Activated CD4-positive, alpha-beta memory T cell treated with anti-CD3 and anti-CD28 coated beads for 36 hours (primary cell): ENCODE measurements at regions not wholly inside any gene's neighbourhood (a gene's known extent, or its start where the extent isn't known, plus 50 kb on each side); places are given as distances from the start of the nearest gene placed in this dataset.
"Not testable (repeated sequence)": the region's sequence is repeated elsewhere in the genome, so short reads cannot be mapped to it uniquely, and the experiment has no call there.

Source experiments
- CTCF ChIA-PET: fragments of 350-600 bp; sonication (Branson Sonifier 250); formaldehyde crosslinking; loops from one replicate; lab custom pipeline; 2021; ENCODE audit warnings: antibody characterized with exemption, inconsistent platforms; lab: Charles Lee
- POLR2A ChIA-PET: fragments of 350-600 bp; sonication (Branson Sonifier 250); formaldehyde crosslinking; loops from one replicate; lab custom pipeline; 2021; ENCODE audit warnings: antibody characterized with exemption; lab: Charles Lee
- DNase-seq: peaks from one replicate; pipeline ENCODE4 v3.0.0-alpha.2; 2020
- H3K27ac Mint-ChIP-seq: one replicate; pipeline ENCODE4 v1.8.0; 2021; ENCODE audit warnings: mixed read lengths
- H3K27me3 Mint-ChIP-seq: one replicate; pipeline ENCODE4 v1.8.0; 2021; ENCODE audit warnings: mixed read lengths
- H3K36me3 Mint-ChIP-seq: one replicate; pipeline ENCODE4 v1.8.0; 2021; ENCODE audit warnings: mixed read lengths
- H3K4me1 Mint-ChIP-seq: one replicate; pipeline ENCODE4 v1.8.0; 2021; ENCODE audit warnings: low read depth, mixed read lengths
- H3K4me3 Mint-ChIP-seq: one replicate; pipeline ENCODE4 v1.8.0; 2021; ENCODE audit warnings: mild to moderate bottlenecking, mixed read lengths
- H3K9me3 Mint-ChIP-seq: one replicate; pipeline ENCODE4 v1.8.0; 2021; ENCODE audit warnings: mixed read lengths
- intact Hi-C: fragments of 100-400 bp; cut with micrococcal nuclease; formaldehyde crosslinking; loops from one replicate; pipeline ENCODE4 v1.15.1; 2023

GRCh38 chr5:52255308-52255707 lies 532.4 kb upstream of the ITGA1 start:
- Mint-ChIP-seq H3K36me3 (no peaks in the 10 kb centered on the region), H3K27ac (no peak overlapping the region), H3K27me3 (no peaks in the 10 kb centered on the region), H3K9me3 (no peaks in the 10 kb centered on the region), H3K4me1 (no peaks in the 10 kb centered on the region), H3K4me3 (no peak overlapping the region)
- intact Hi-C loops = no loop called here
- no peak for DNase-seq
- CTCF ChIA-PET = no interaction called here
- POLR2A ChIA-PET = no interaction called here

- POLR2A ChIA-PET = no interaction called here
- intact Hi-C loops = no loop called here
- H3K4me1 Mint-ChIP-seq = no peaks in the 10 kb centered on the region
- H3K27ac Mint-ChIP-seq = no peak overlapping the region
- H3K9me3 Mint-ChIP-seq = no peaks in the 10 kb centered on the region
- no peaks in the 10 kb centered on the region for H3K27me3 Mint-ChIP-seq
- DNase-seq = no peak
- H3K4me3 Mint-ChIP-seq = no peak overlapping the region
- H3K36me3 Mint-ChIP-seq = no peaks in the 10 kb centered on the region
- CTCF ChIA-PET = no interaction called here
Measured at GRCh38 chr5:52262844-52263243, 524.9 kb upstream of the ITGA1 start.

- H3K27me3 Mint-ChIP-seq = no peaks in the 10 kb centered on the region
- no peaks in the 10 kb centered on the region for H3K36me3 Mint-ChIP-seq
- no peak overlapping the region for H3K4me3 Mint-ChIP-seq
- no peaks in the 10 kb centered on the region for H3K9me3 Mint-ChIP-seq
- CTCF ChIA-PET = no interaction called here
- intact Hi-C loops = no loop called here
- H3K4me1 Mint-ChIP-seq = no peaks in the 10 kb centered on the region
- no peak overlapping the region for H3K27ac Mint-ChIP-seq
- POLR2A ChIA-PET = no interaction called here
- no peak for DNase-seq
Measured at GRCh38 chr5:52269401-52269800, 518.3 kb upstream of the ITGA1 start.

GRCh38 chr5:52269859-52270258 lies 517.9 kb upstream of the ITGA1 start:
- no peaks in the 10 kb centered on the region for H3K9me3 Mint-ChIP-seq
- H3K27me3 Mint-ChIP-seq = no peaks in the 10 kb centered on the region
- ChIA-PET CTCF (no interaction called here), POLR2A (no interaction called here)
- no peak for DNase-seq
- no peak overlapping the region for H3K27ac Mint-ChIP-seq
- intact Hi-C loops = no loop called here
- H3K36me3 Mint-ChIP-seq = no peaks in the 10 kb centered on the region
- H3K4me3 Mint-ChIP-seq = no peak overlapping the region
- H3K4me1 Mint-ChIP-seq = no peaks in the 10 kb centered on the region

- no peak overlapping the region for H3K27ac Mint-ChIP-seq
- ChIA-PET CTCF (no interaction called here), POLR2A (no interaction called here)
- H3K36me3 Mint-ChIP-seq = no peaks in the 10 kb centered on the region
- H3K4me1 Mint-ChIP-seq = no peaks in the 10 kb centered on the region
- peaks cover 4% of the 10 kb centered on the region for H3K9me3 Mint-ChIP-seq
- no peak overlapping the region for H3K4me3 Mint-ChIP-seq
- no peak for DNase-seq
- intact Hi-C loops = no loop called here
- no peaks in the 10 kb centered on the region for H3K27me3 Mint-ChIP-seq
Measured at GRCh38 chr5:52275639-52276038, 512.1 kb upstream of the ITGA1 start.

GRCh38 chr5:52277101-52277500 lies 510.6 kb upstream of the ITGA1 start:
- no peak overlapping the region for H3K4me3 Mint-ChIP-seq

GRCh38 chr5:52282647-52283046 lies 505.1 kb upstream of the ITGA1 start:
- H3K4me3 Mint-ChIP-seq = no peak overlapping the region
- intact Hi-C loops = no loop called here
- H3K9me3 Mint-ChIP-seq = peaks cover 7% of the 10 kb centered on the region
- H3K27ac Mint-ChIP-seq = no peak overlapping the region
- POLR2A ChIA-PET = no interaction called here
- no peaks in the 10 kb centered on the region for H3K36me3 Mint-ChIP-seq
- H3K27me3 Mint-ChIP-seq = no peaks in the 10 kb centered on the region
- no peaks in the 10 kb centered on the region for H3K4me1 Mint-ChIP-seq
- DNase-seq = no peak
- CTCF ChIA-PET = no interaction called here

More at GRCh38 chr5:52277101-52277500, 510.6 kb upstream of the ITGA1 start:
- no peaks in the 10 kb centered on the region for H3K4me1 Mint-ChIP-seq
- H3K27ac Mint-ChIP-seq = no peak overlapping the region
- H3K36me3 Mint-ChIP-seq = no peaks in the 10 kb centered on the region
- ChIA-PET CTCF (no interaction called here), POLR2A (no interaction called here)
- H3K27me3 Mint-ChIP-seq = no peaks in the 10 kb centered on the region
- intact Hi-C loops = no loop called here
- H3K9me3 Mint-ChIP-seq = peaks cover 7% of the 10 kb centered on the region
- no peak for DNase-seq

- no peaks in the 10 kb centered on the region for H3K4me1 Mint-ChIP-seq
- H3K36me3 Mint-ChIP-seq = no peaks in the 10 kb centered on the region
- no peak overlapping the region for H3K27ac Mint-ChIP-seq
- no peak for DNase-seq
- intact Hi-C loops = no loop called here
- CTCF ChIA-PET = no interaction called here
- H3K27me3 Mint-ChIP-seq = no peaks in the 10 kb centered on the region
- no peak overlapping the region for H3K4me3 Mint-ChIP-seq
- POLR2A ChIA-PET = no interaction called here
- H3K9me3 Mint-ChIP-seq = peaks cover 7% of the 10 kb centered on the region
Measured at GRCh38 chr5:52283221-52283620, 504.5 kb upstream of the ITGA1 start.

GRCh38 chr5:52300703-52301372 lies 486.9 kb upstream of the ITGA1 start:
- H3K9me3 Mint-ChIP-seq = peaks cover 32% of the 10 kb centered on the region
- DNase-seq = no peak
- intact Hi-C loops = no loop called here
- no peaks in the 10 kb centered on the region for H3K36me3 Mint-ChIP-seq
- CTCF ChIA-PET = no interaction called here
- no peaks in the 10 kb centered on the region for H3K27me3 Mint-ChIP-seq
- no peak overlapping the region for H3K4me3 Mint-ChIP-seq
- POLR2A ChIA-PET = no interaction called here
- no peak overlapping the region for H3K27ac Mint-ChIP-seq
- H3K4me1 Mint-ChIP-seq = no peaks in the 10 kb centered on the region

- H3K9me3 Mint-ChIP-seq = peaks cover 51% of the 10 kb centered on the region
- intact Hi-C loops, POLR2A ChIA-PET, H3K36me3 Mint-ChIP-seq, CTCF ChIA-PET, H3K4me1 Mint-ChIP-seq, DNase-seq, H3K27ac Mint-ChIP-seq, H3K4me3 Mint-ChIP-seq, H3K27me3 Mint-ChIP-seq: not testable (repeated sequence)
Measured at GRCh38 chr5:52304816-52305215, 482.9 kb upstream of the ITGA1 start.

GRCh38 chr5:52328220-52328806 lies 459.4 kb upstream of the ITGA1 start:
- CTCF ChIA-PET = no interaction called here
- H3K4me3 Mint-ChIP-seq = no peak overlapping the region

GRCh38 chr5:52331725-52332124 lies 456.0 kb upstream of the ITGA1 start:
- H3K36me3 Mint-ChIP-seq = no peaks in the 10 kb centered on the region
- ChIA-PET POLR2A (no interaction called here), CTCF (no interaction called here)
- H3K9me3 Mint-ChIP-seq = peaks cover 4% of the 10 kb centered on the region
- H3K4me3 Mint-ChIP-seq = no peak overlapping the region
- no peaks in the 10 kb centered on the region for H3K27me3 Mint-ChIP-seq
- DNase-seq = no peak
- intact Hi-C loops = no loop called here
- no peaks in the 10 kb centered on the region for H3K4me1 Mint-ChIP-seq
- no peak overlapping the region for H3K27ac Mint-ChIP-seq

More at GRCh38 chr5:52328220-52328806, 459.4 kb upstream of the ITGA1 start:
- Mint-ChIP-seq H3K27me3 (no peaks in the 10 kb centered on the region), H3K4me1 (no peaks in the 10 kb centered on the region), H3K9me3 (peaks cover 4% of the 10 kb centered on the region), H3K36me3 (no peaks in the 10 kb centered on the region), H3K27ac (no peak overlapping the region)
- no peak for DNase-seq
- POLR2A ChIA-PET = no interaction called here
- intact Hi-C loops = no loop called here

GRCh38 chr5:52334367-52334766 lies 453.3 kb upstream of the ITGA1 start:
- ChIA-PET CTCF (no interaction called here), POLR2A (no interaction called here)
- Mint-ChIP-seq H3K9me3 (peaks cover 6% of the 10 kb centered on the region), H3K27ac (no peak overlapping the region), H3K4me3 (no peak overlapping the region), H3K27me3 (no peaks in the 10 kb centered on the region), H3K4me1 (no peaks in the 10 kb centered on the region), H3K36me3 (no peaks in the 10 kb centered on the region)
- no peak for DNase-seq
- intact Hi-C loops = no loop called here
